Ishikawa (cell line): ENCODE measurements at regions not wholly inside any gene's neighbourhood (a gene's known extent, or its start where the extent isn't known, plus 50 kb on each side); places are given as distances from the start of the nearest gene placed in this dataset.

Experiments used
- CEBPB ChIP-seq: IDR thresholded peaks from 2 replicates; pipeline ENCODE4 v1.6.1; 2012
- CREB1 ChIP-seq: IDR thresholded peaks from 2 replicates; pipeline ENCODE4 v1.6.1; 2012; ENCODE audit warnings: low read depth
- EGR1 ChIP-seq: IDR thresholded peaks from 2 replicates; pipeline ENCODE4 v1.6.1; 2012
- EP300 ChIP-seq: IDR thresholded peaks from 2 replicates; pipeline ENCODE4 v1.6.1; 2012; ENCODE audit warnings: borderline replicate concordance
- FOXM1 ChIP-seq: IDR thresholded peaks from 2 replicates; pipeline ENCODE4 v1.6.1; 2012; ENCODE audit warnings: low read depth, borderline replicate concordance
- MAX ChIP-seq: IDR thresholded peaks from 2 replicates; pipeline ENCODE4 v1.6.1; 2012
- NFIC ChIP-seq: IDR thresholded peaks from 2 replicates; pipeline ENCODE4 v1.6.1; 2012
- RAD21 ChIP-seq: IDR thresholded peaks from 2 replicates; pipeline ENCODE4 v1.6.1; 2012; ENCODE audit warnings: low read depth
- REST ChIP-seq: IDR thresholded peaks from 2 replicates; pipeline ENCODE4 v1.6.1; 2012; ENCODE audit warnings: low read depth, mild to moderate bottlenecking
- TAF1 ChIP-seq: IDR thresholded peaks from 2 replicates; pipeline ENCODE4 v1.6.1; 2012; ENCODE audit warnings: low read depth, mild to moderate bottlenecking
- TCF12 ChIP-seq: IDR thresholded peaks from 2 replicates; pipeline ENCODE4 v1.6.1; 2012; ENCODE audit warnings: low read depth
- TEAD4 ChIP-seq: IDR thresholded peaks from 2 replicates; pipeline ENCODE4 v1.6.1; 2012
- USF1 ChIP-seq: IDR thresholded peaks from 2 replicates; pipeline ENCODE4 v1.6.1; 2012
- YY1 ChIP-seq: IDR thresholded peaks from 2 replicates; pipeline ENCODE4 v1.6.1; 2012; ENCODE audit warnings: low read depth
- ZBTB7A ChIP-seq: IDR thresholded peaks from 2 replicates; pipeline ENCODE4 v1.6.1; 2012; ENCODE audit warnings: low read depth

GRCh38 chr5:175195698-175196656, 248.0 kb downstream of the DRD1 start:
- TF ChIP-seq TAF1 (no peak), NFIC (no peak)

- TF ChIP-seq REST (no peak), NFIC (no peak), EP300 (no peak), USF1 (no peak), FOXM1 (no peak), MAX (no peak), TEAD4 (no peak), TAF1 (no peak), TCF12 (no peak), RAD21 (no peak)
Observed at GRCh38 chr5:175181331-175181730, 262.7 kb downstream of the DRD1 start.

GRCh38 chr5:175170899-175171298, 273.1 kb downstream of the DRD1 start:
- no peak for TF ChIP-seq CEBPB
- TF ChIP-seq REST, result no peak
- no peak for TF ChIP-seq YY1
- no peak for TF ChIP-seq CREB1

GRCh38 chr5:175168882-175169507, 275.0 kb downstream of the DRD1 start:
- TF ChIP-seq USF1 (no peak), CREB1 (no peak), MAX (no peak)

GRCh38 chr5:175166026-175166425, 278.0 kb downstream of the DRD1 start:
- no peak for TF ChIP-seq NFIC
- TF ChIP-seq EP300, result no peak
- TF ChIP-seq EGR1, result no peak
- no peak for TF ChIP-seq REST
- no peak for TF ChIP-seq CREB1
- TF ChIP-seq FOXM1, result no peak
- no peak for TF ChIP-seq ZBTB7A
- no peak for TF ChIP-seq TAF1
- no peak for TF ChIP-seq TEAD4
- TF ChIP-seq TCF12, result no peak
- TF ChIP-seq YY1, result no peak
- TF ChIP-seq MAX, result no peak
- no peak for TF ChIP-seq RAD21
- no peak for TF ChIP-seq USF1
- no peak for TF ChIP-seq CEBPB
